ENCODE measurements at regions not wholly inside any gene's neighbourhood (a gene's known extent, or its start where the extent isn't known, plus 50 kb on each side); places are given as distances from the start of the nearest gene placed in this dataset.

- TF ChIP-seq CREB1 (IDR thresholded peaks at IDR 0.05; ENCODE audit: low read depth): no peak
- no peak for TF ChIP-seq TARDBP (IDR thresholded peaks at IDR 0.05; ENCODE audit: borderline replicate concordance)
- no peak for TF ChIP-seq EP300 (IDR thresholded peaks at IDR 0.05; ENCODE audit: borderline replicate concordance in 1 of 2, control insufficient read depth in 1 of 2, low read depth in 2 of 2, low read length in 2 of 2)
- no peak for TF ChIP-seq JUND (IDR thresholded peaks at IDR 0.05; ENCODE audit: low read depth, low read length)
- TF ChIP-seq GABPA (IDR thresholded peaks at IDR 0.05; ENCODE audit: low read depth): no peak
- TF ChIP-seq CTCF (IDR thresholded peaks at IDR 0.05 in 2 of 3, conservative IDR thresholded peaks at IDR 0.05 in 1 of 3; ENCODE audit: control insufficient read depth in 2 of 3, extremely low read depth in 1 of 3, insufficient read depth in 1 of 3, low read depth in 3 of 3, low read length in 3 of 3): no peak
- TF ChIP-seq MXI1 (IDR thresholded peaks at IDR 0.05; ENCODE audit: low read depth, low read length): no peak
- TF ChIP-seq USF2 (IDR thresholded peaks at IDR 0.05; ENCODE audit: borderline replicate concordance, low read depth, low read length): no peak
- no peak for TF ChIP-seq ATF2 (IDR thresholded peaks at IDR 0.05; ENCODE audit: low read length)
- TF ChIP-seq LARP7 (IDR thresholded peaks at IDR 0.05): no peak
- no peak for TF ChIP-seq EZH2 (IDR thresholded peaks at IDR 0.05; ENCODE audit: borderline replicate concordance, control insufficient read depth, low read depth, low read length)
These were observed 132.3 kb upstream of the MCTP2 start for GRCh38 chr15:94098921-94099573.

All from GM12878 (cell line).